H1 (cell line): ENCODE measurements at regions not wholly inside any gene's neighbourhood (a gene's known extent, or its start where the extent isn't known, plus 50 kb on each side); places are given as distances from the start of the nearest gene placed in this dataset.

ENCODE experiments used
- BRCA1 ChIP-seq: IDR thresholded peaks from 2 replicates; pipeline ENCODE4 v1.6.1; 2012; ENCODE audit warnings: low read depth, low read length, improper control_type of control experiment
- CEBPB ChIP-seq: IDR thresholded peaks from 2 replicates; pipeline ENCODE4 v1.6.1; 2012; ENCODE audit warnings: low read depth, low read length
- CTCF ChIP-seq, 3 experiments: IDR thresholded peaks; 1 replicate in 2 of 3; 2 replicates in 1 of 3; pipeline versions ENCODE4 v1.5.1 to v1.6.1; 2011; ENCODE audit warnings: low read length in 3 of 3, mild to moderate bottlenecking in 3 of 3, inconsistent platforms in 2 of 3, low read depth in 1 of 3, moderate library complexity in 1 of 3; ENCODE audit not compliant: insufficient read depth in 1 of 3; ENCODE audit errors: control extremely low read depth in 1 of 3
- EZH2 ChIP-seq: fragments of 200-600 bp; sonication (generic); IDR thresholded peaks from 2 replicates; pipeline ENCODE4 v1.7.1; 2012; ENCODE audit warnings: low read depth, mild to moderate bottlenecking, moderate library complexity, low read length, inconsistent platforms; ENCODE audit not compliant: severe bottlenecking
- HDAC2 ChIP-seq, 2 experiments: fragments of 300-600 bp in 1 of 2; sonication (generic) in 1 of 2; IDR thresholded peaks; 2 replicates each; pipeline ENCODE4 v1.6.1; 2011 to 2012; ENCODE audit warnings: low read depth in 2 of 2, low read length in 2 of 2, mild to moderate bottlenecking in 2 of 2, moderate library complexity in 2 of 2, borderline replicate concordance in 1 of 2, inconsistent platforms in 1 of 2
- POLR2A ChIP-seq, 2 experiments: IDR thresholded peaks; 1 replicate in 1 of 2; 2 replicates in 1 of 2; pipeline ENCODE4 v1.6.1; 2011; ENCODE audit warnings: low read depth in 2 of 2, low read length in 2 of 2, mild to moderate bottlenecking in 2 of 2; ENCODE audit errors: control extremely low read depth in 1 of 2
- SP1 ChIP-seq: IDR thresholded peaks from 2 replicates; pipeline ENCODE4 v1.6.1; 2011; ENCODE audit warnings: low read depth, low read length
- USF2 ChIP-seq: IDR thresholded peaks from 2 replicates; pipeline ENCODE4 v1.6.1; 2011; ENCODE audit warnings: low read length, improper control_type of control experiment
- YY1 ChIP-seq: IDR thresholded peaks from 2 replicates; pipeline ENCODE4 v1.6.1; 2011; ENCODE audit warnings: low read depth, mild to moderate bottlenecking, low read length

- no peak for TF ChIP-seq CTCF (IDR thresholded peaks at IDR 0.05; ENCODE audit: control extremely low read depth in 1 of 3, insufficient read depth in 1 of 3, low read depth in 1 of 3, low read length in 3 of 3)
- no peak for TF ChIP-seq HDAC2 (IDR thresholded peaks at IDR 0.05; ENCODE audit: borderline replicate concordance in 1 of 2, low read depth in 2 of 2, low read length in 2 of 2)
- TF ChIP-seq BRCA1: no peak
- TF ChIP-seq CEBPB: no peak
- no peak for TF ChIP-seq USF2
- no peak for TF ChIP-seq POLR2A (IDR thresholded peaks at IDR 0.05; ENCODE audit: control extremely low read depth in 1 of 2, low read depth in 2 of 2, low read length in 2 of 2)
- no peak for TF ChIP-seq EZH2
- no peak for TF ChIP-seq YY1
- no peak for TF ChIP-seq SP1
These were observed 111.5 kb downstream of the PSMG1 start for GRCh38 chr21:39071623-39072214.
